HG02798 (cell line): ENCODE measurements at regions not wholly inside any gene's neighbourhood (a gene's known extent, or its start where the extent isn't known, plus 50 kb on each side); places are given as distances from the start of the nearest gene placed in this dataset.
"Not testable (repeated sequence)": the region's sequence is repeated elsewhere in the genome, so short reads cannot be mapped to it uniquely, and the experiment has no call there.

Experiments
- ATAC-seq: cut with Tn5 transposase; IDR thresholded peaks from one replicate; pipeline ENCODE4 v1.9.1; 2021; ENCODE audit warnings: mild to moderate bottlenecking; ENCODE audit not compliant: unreplicated experiment, poor library complexity

GRCh38 chr5:4001758-4002533 lies 406.3 kb downstream of the IRX1 start:
- ATAC-seq = no peak

GRCh38 chr5:4005335-4005734 lies 409.7 kb downstream of the IRX1 start:
- no peak for ATAC-seq

- no peak for ATAC-seq
Observed at GRCh38 chr5:4007001-4007400, 411.4 kb downstream of the IRX1 start.

GRCh38 chr5:4011943-4012342 lies 416.3 kb downstream of the IRX1 start:
- no peak for ATAC-seq

GRCh38 chr5:4013106-4013898 lies 417.7 kb downstream of the IRX1 start:
- no peak for ATAC-seq

GRCh38 chr5:4015709-4016108 lies 420.1 kb downstream of the IRX1 start:
- no peak for ATAC-seq

GRCh38 chr5:4017076-4017803 lies 421.6 kb downstream of the IRX1 start:
- ATAC-seq = no peak

- ATAC-seq = no peak
Observed at GRCh38 chr5:4018007-4018406, 422.4 kb downstream of the IRX1 start.

GRCh38 chr5:4019009-4019769 lies 423.6 kb downstream of the IRX1 start:
- no peak for ATAC-seq

GRCh38 chr5:4019841-4020240 lies 424.2 kb downstream of the IRX1 start:
- ATAC-seq = no peak

- no peak for ATAC-seq
Observed at GRCh38 chr5:4020400-4020799, 424.8 kb downstream of the IRX1 start.

- ATAC-seq = no peak
Observed at GRCh38 chr5:4022056-4022670, 426.5 kb downstream of the IRX1 start.

GRCh38 chr5:4023091-4023752 lies 427.6 kb downstream of the IRX1 start:
- ATAC-seq = no peak

GRCh38 chr5:4023753-4024335 lies 428.2 kb downstream of the IRX1 start:
- ATAC-seq = no peak

GRCh38 chr5:4027088-4027734 lies 431.6 kb downstream of the IRX1 start:
- no peak for ATAC-seq

GRCh38 chr5:4028384-4028783 lies 432.8 kb downstream of the IRX1 start:
- no peak for ATAC-seq

- ATAC-seq = not testable (repeated sequence)
Observed at GRCh38 chr5:4033546-4033945, 437.9 kb downstream of the IRX1 start.

GRCh38 chr5:4036861-4037260 lies 441.2 kb downstream of the IRX1 start:
- ATAC-seq = no peak

- no peak for ATAC-seq
Observed at GRCh38 chr5:4038994-4039393, 443.4 kb downstream of the IRX1 start.
